ACC112 (cell line): ENCODE measurements at regions not wholly inside any gene's neighbourhood (a gene's known extent, or its start where the extent isn't known, plus 50 kb on each side); places are given as distances from the start of the nearest gene placed in this dataset.

ENCODE experiments used
- H2AFZ ChIP-seq: fragments of 200-600 bp; sonication (generic); one replicate; pipeline ENCODE4 v1.6.0; 2017; ENCODE audit warnings: antibody characterized with exemption, low read length; ENCODE audit not compliant: unreplicated experiment
- H3K27ac ChIP-seq: fragments of 200-600 bp; sonication (generic); 2 replicates; pipeline ENCODE4 v1.5.1; 2014; ENCODE audit warnings: low read depth, mild to moderate bottlenecking, antibody characterized with exemption, low read length, moderate library complexity
- H3K27me3 ChIP-seq: fragments of 200-600 bp; sonication (generic); 2 replicates; pipeline ENCODE4 v1.6.1; 2014; ENCODE audit warnings: mild to moderate bottlenecking, antibody characterized with exemption, low read length, moderate library complexity, mixed read lengths; ENCODE audit not compliant: insufficient read depth
- H3K36me3 ChIP-seq: fragments of 200-600 bp; sonication (generic); 2 replicates; pipeline ENCODE4 v1.6.1; 2016; ENCODE audit warnings: mild to moderate bottlenecking, antibody characterized with exemption, low read length, moderate library complexity, mixed read lengths; ENCODE audit not compliant: insufficient read depth
- H3K4me1 ChIP-seq: fragments of 200-600 bp; sonication (generic); one replicate; pipeline ENCODE4 v1.6.1; 2016; ENCODE audit warnings: low read length, mixed read lengths; ENCODE audit not compliant: insufficient read depth, unreplicated experiment, control insufficient read depth
- H3K4me3 ChIP-seq: fragments of 200-600 bp; sonication (generic); 2 replicates; pipeline ENCODE4 v1.5.1; 2014; ENCODE audit warnings: mild to moderate bottlenecking, low read depth, low read length
- H3K79me2 ChIP-seq: fragments of 200-600 bp; sonication (generic); one replicate; pipeline ENCODE4 v1.6.0; 2016; ENCODE audit warnings: low read length; ENCODE audit not compliant: control insufficient read depth, unreplicated experiment, insufficient read depth

DNA sequence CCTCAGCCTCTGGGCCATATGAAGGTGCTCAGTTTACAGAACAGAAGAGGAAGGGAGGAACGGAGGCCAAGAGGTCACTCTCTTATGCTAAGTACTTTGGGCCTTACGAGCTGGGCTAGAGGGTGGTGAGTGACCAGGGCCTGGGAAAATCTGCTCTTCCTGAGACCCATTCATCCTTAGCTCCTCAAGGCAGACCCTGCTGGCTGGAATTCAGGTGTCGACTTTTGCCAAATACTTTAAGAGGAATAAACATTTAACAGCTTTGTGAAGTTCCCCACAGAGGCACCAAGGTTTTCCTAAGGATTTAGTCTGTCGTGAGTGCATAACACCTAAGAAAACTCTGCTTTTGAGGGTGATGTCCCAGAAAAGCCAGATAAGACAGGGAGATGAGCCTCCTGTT is 129.7 kb upstream of the SIX2 start:
- Histone ChIP-seq H3K27me3 (no peaks in the 10 kb centered on the region), H2AFZ (no peak overlapping the region), H3K36me3 (no peaks in the 10 kb centered on the region), H3K79me2 (no peaks in the 10 kb centered on the region), H3K4me1 (peaks cover 12% of the 10 kb centered on the region), H3K4me3 (no peak overlapping the region), H3K27ac (no peak overlapping the region)

DNA sequence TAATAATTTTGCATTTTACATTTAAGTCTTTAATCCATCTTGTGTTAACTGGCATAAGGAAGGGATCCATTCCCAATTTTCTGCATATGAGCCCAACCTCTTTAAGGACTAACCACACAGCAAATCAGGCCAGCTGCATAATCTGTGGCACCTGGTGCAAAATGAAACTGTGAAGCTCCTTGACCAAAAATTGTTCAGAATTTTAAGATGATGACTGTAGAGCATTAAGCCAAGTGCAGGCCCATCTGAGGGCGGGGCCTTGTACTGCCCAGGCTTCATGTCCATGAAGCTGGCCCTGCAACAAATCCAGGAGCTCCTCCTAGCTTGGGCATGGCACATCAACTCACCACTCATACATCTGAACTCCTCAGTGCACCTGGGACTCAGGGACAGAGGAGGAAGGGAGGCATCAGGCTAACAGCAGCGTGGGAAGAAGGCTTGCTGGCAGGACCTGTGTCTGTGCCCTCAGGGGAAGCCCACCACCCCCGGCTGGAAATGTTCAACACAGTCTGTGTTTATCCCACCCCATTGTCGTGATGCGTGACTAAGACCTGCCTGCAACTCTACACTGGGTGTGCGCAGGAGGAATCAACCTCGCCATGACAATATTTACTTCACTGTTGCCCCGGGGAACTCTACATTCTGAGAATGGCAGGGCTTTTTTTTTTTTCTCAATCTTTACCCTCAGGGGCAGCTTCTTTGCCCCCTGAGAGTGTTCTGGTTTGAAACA is 128.9 kb upstream of the SIX2 start:
- H3K36me3 ChIP-seq = no peaks in the 10 kb centered on the region

DNA sequence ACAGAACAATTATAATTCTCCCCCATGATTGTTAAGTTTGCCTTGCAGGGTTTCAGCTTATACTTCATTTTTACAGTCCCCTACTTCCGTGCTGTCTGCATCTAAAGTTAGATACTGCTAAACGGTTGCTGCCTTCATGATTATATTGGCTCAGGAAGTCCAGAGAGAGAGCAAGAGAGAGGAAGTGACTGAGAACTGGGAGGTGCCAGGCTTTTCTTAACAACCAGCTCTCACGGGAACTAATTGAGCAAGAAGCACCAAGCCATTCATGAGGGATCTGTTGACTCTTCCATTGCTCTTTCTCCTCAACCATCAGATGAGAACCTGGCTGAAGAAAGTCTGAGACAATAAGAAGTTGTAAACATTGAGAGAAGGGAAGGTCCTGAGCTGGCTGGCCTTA is 125.5 kb upstream of the SIX2 start:
- Histone ChIP-seq H3K27ac (peak overlapping the region; percentile 39), H3K4me3 (no peak overlapping the region), H3K4me1 (peaks cover 34% of the 10 kb centered on the region), H2AFZ (peak overlapping the region; percentile 53), H3K27me3 (no peaks in the 10 kb centered on the region), H3K79me2 (no peaks in the 10 kb centered on the region), H3K36me3 (no peaks in the 10 kb centered on the region)

More for the DNA sequence above, 128.9 kb upstream of the SIX2 start:
- no peak overlapping the region for H2AFZ ChIP-seq
- no peak overlapping the region for H3K4me3 ChIP-seq
- H3K79me2 ChIP-seq = no peaks in the 10 kb centered on the region
- peaks cover 15% of the 10 kb centered on the region for H3K4me1 ChIP-seq
- no peak overlapping the region for H3K27ac ChIP-seq
- H3K27me3 ChIP-seq = no peaks in the 10 kb centered on the region

DNA sequence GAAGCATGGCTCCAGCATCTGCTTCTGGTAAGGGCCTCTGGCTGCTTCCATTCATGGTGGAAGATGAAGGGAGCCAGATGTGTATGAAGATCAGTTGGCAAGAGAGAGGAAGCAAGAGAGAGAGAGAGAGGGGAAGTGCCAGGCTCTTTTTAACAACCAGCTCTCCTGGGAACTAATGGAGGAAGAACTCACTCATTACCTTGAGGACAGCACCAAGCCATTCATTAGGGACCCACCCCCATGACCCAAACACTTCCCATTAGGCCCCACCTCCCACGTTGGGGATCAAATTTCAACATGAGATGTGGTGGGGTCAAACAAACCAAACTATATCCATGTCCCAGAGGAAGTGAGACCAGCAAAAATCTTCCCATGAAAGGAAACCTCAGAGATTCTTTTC is 124.8 kb upstream of the SIX2 start:
- Histone ChIP-seq H3K79me2 (no peaks in the 10 kb centered on the region), H3K4me1 (peaks cover 41% of the 10 kb centered on the region), H2AFZ (peak overlapping the region; percentile 20), H3K27me3 (no peaks in the 10 kb centered on the region), H3K36me3 (no peaks in the 10 kb centered on the region), H3K27ac (peak overlapping the region; percentile 39), H3K4me3 (no peak overlapping the region)

DNA sequence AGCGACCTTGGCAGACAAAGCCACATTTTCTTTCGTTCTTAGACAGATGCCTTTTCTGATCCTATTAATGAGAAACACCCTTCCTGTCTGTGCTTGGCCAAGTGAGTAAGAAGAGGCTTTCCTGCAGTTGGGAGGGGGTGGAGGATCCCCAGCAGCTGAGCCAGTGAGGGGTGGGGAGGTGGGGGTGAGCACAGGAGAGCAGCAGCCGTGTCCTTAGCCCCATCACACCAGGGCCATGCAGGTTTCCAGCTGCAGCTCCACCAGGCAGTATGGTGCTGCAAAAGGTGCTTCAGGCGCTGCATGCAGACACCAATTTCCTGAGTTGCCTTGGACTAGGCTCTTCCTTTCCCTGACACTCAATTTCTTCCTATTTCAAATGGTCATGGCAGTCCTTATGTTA is 123.3 kb upstream of the SIX2 start:
- Histone ChIP-seq H2AFZ (no peak overlapping the region), H3K36me3 (no peaks in the 10 kb centered on the region), H3K27ac (no peak overlapping the region), H3K4me3 (no peak overlapping the region), H3K79me2 (no peaks in the 10 kb centered on the region), H3K4me1 (peaks cover 54% of the 10 kb centered on the region), H3K27me3 (no peaks in the 10 kb centered on the region)

DNA sequence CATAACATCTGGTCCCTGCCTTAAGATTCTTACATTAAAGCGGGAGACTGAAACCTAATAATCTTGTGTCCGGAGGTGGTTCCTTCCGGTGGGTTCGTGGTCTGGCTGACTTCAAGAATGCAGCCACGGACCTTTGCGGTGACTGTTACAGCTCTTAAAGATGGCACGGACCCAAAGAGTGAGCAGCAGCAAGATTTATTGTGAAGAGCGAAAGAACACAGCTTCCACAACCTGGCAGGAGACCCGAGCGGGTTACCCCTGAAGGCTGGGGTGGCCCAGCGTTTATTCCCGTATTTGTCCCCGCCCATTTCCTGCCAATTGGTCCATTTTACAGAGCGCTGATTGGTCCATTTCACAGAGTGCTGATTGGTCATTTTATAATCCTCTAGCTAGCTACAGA is 122.3 kb upstream of the SIX2 start:
- H3K4me1 ChIP-seq = peaks cover 54% of the 10 kb centered on the region
- no peaks in the 10 kb centered on the region for H3K27me3 ChIP-seq
- H3K79me2 ChIP-seq = no peaks in the 10 kb centered on the region
- no peak overlapping the region for H3K27ac ChIP-seq
- no peak overlapping the region for H2AFZ ChIP-seq
- H3K36me3 ChIP-seq = no peaks in the 10 kb centered on the region
- H3K4me3 ChIP-seq = no peak overlapping the region

DNA sequence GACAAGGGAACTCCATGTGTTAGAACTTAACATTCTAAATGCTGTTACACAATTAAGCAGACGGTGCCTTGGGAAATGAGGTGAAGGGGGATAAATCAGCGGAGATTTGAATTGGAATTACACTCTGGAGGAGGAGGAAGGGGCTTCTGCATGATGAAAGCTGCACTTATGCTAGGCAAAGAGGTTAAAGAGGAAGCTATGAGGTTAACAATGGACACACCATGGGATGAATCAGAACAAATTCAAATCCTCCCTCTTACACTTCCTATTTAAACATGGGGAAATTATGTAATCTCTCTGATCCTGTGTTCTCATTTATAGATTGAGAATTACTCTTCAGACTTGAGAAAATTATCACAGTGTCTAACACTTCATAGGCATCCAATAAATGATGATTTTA is 121.5 kb upstream of the SIX2 start:
- Histone ChIP-seq H3K27ac (no peak overlapping the region), H3K4me3 (no peak overlapping the region), H3K79me2 (no peaks in the 10 kb centered on the region), H3K27me3 (no peaks in the 10 kb centered on the region), H2AFZ (no peak overlapping the region), H3K36me3 (no peaks in the 10 kb centered on the region), H3K4me1 (peaks cover 54% of the 10 kb centered on the region)

DNA sequence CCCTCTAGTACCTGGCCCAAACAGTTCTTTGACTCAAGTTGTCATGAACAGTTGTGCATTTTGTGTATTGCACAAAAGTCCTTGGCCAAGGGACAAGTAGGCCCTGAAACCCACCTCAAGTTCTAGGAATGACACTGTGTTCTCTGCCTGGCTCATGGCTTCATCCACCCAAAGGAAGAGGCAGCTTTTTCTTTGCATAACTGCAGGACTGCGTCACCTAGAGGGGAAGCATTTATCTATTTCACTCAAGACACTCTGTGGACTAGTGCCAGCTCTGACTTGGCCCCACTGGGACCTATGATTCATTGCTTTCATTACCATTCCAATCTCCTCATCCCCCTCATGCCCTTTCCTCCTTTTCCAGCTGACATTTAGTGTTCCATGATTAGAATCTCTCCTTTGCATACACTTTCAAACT is 119.3 kb upstream of the SIX2 start:
- peak overlapping the region; percentile 27; the same call in 1 of the 2 replicates for H3K4me3 ChIP-seq
- H3K27me3 ChIP-seq = no peaks in the 10 kb centered on the region
- no peaks in the 10 kb centered on the region for H3K79me2 ChIP-seq
- peaks cover 43% of the 10 kb centered on the region for H3K4me1 ChIP-seq
- H3K27ac ChIP-seq = peak overlapping the region; percentile 63
- H3K36me3 ChIP-seq = no peaks in the 10 kb centered on the region
- H2AFZ ChIP-seq = no peak overlapping the region

DNA sequence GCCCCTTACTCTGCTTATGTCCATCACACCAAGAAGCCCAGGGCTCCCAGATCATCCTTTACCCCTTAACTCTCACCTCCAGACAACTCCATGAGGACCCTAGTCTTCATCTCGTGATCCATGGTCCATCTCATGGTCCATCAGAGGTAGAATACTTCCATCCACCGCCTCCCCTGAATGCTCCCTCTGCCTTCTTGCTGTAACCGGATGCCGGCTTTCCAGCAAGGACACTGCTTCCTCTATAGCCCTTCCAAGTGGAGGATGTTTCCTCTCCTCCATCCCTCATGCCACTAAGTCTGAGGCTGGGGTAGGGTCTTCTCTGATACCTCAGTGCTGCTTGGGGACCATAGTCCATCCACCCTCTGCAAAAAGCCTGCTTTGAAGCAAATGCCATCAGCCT is 118.6 kb upstream of the SIX2 start:
- H3K4me1 ChIP-seq = peaks cover 42% of the 10 kb centered on the region
- peak overlapping the region; percentile 63; the same call in 1 of the 2 replicates for H3K27ac ChIP-seq
- H2AFZ ChIP-seq = no peak overlapping the region
- H3K79me2 ChIP-seq = no peaks in the 10 kb centered on the region
- no peaks in the 10 kb centered on the region for H3K36me3 ChIP-seq
- no peak overlapping the region for H3K4me3 ChIP-seq
- H3K27me3 ChIP-seq = no peaks in the 10 kb centered on the region

DNA sequence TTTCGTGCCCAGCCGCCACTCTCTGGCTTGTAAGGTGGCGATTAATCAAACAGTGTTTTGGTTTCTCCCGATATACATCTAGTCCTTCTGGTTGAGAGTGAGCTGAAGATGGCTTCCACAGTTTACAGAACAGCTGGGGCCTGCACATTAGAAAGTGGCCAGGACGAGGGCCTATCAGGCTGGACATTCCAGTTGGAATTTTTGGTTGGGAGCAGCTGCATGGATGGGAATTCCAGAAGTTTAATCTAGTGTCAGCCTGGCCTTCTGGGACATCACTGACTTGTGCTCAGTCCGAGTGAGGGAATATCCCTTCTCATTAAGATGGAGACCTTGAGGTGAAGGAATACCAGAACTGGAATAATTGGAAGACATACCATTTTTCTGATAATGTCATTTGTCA is 118.1 kb upstream of the SIX2 start:
- no peaks in the 10 kb centered on the region for H3K79me2 ChIP-seq
- no peaks in the 10 kb centered on the region for H3K36me3 ChIP-seq
- no peak overlapping the region for H2AFZ ChIP-seq
- H3K27ac ChIP-seq = no peak overlapping the region
- no peak overlapping the region for H3K4me3 ChIP-seq
- H3K4me1 ChIP-seq = peaks cover 37% of the 10 kb centered on the region
- H3K27me3 ChIP-seq = no peaks in the 10 kb centered on the region

DNA sequence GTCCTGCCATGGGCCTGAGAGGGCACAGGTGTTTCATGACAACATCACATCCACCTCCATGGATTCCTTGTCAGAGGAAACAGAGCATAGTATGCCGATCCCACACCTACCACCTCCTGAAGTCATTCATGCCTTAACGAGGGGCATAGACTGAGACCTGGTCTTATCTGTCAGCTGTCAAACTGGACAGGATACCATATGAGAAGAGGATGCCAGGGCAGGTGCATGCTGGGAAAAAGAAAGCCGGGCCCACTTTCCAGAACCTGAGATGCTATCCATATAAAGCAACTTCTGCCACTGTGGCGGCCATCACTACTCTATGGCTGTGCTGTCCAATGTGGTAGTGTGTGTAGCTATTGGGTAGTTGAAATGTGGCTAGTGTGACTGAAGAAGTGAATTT is 116.0 kb upstream of the SIX2 start:
- no peaks in the 10 kb centered on the region for H3K79me2 ChIP-seq
- H3K4me3 ChIP-seq = no peak overlapping the region
- H3K4me1 ChIP-seq = peaks cover 37% of the 10 kb centered on the region
- H3K27me3 ChIP-seq = no peaks in the 10 kb centered on the region
- no peak overlapping the region for H2AFZ ChIP-seq
- no peak overlapping the region for H3K27ac ChIP-seq
- no peaks in the 10 kb centered on the region for H3K36me3 ChIP-seq
